ENCODE measurements at regions not wholly inside any gene's neighbourhood (a gene's known extent, or its start where the extent isn't known, plus 50 kb on each side); places are given as distances from the start of the nearest gene placed in this dataset.

DNA sequence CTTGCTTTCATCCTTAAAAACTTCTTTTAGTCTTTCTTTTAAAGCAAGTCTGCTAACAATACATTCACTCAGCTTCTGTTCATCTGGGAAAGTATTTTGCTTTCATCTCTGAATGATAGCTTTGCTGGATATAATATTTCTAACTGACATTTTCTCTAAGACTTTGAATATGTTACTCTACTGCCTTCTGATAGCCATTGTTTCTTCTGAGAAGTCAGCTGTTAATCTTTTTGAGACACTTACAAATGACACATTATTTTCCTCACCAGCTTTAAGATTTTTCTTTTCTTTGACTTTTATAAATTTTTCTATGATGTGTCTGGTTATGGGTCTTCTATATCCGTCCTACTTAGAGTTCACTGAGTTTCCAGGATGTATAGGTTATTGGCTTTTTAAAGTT, 643.1 kb downstream of the KCNA4 start:
- CTCF ChIA-PET = no interaction called here
- intact Hi-C loops (cut with micrococcal nuclease) = no loop called here
- TF ChIP-seq, protein P1, sequence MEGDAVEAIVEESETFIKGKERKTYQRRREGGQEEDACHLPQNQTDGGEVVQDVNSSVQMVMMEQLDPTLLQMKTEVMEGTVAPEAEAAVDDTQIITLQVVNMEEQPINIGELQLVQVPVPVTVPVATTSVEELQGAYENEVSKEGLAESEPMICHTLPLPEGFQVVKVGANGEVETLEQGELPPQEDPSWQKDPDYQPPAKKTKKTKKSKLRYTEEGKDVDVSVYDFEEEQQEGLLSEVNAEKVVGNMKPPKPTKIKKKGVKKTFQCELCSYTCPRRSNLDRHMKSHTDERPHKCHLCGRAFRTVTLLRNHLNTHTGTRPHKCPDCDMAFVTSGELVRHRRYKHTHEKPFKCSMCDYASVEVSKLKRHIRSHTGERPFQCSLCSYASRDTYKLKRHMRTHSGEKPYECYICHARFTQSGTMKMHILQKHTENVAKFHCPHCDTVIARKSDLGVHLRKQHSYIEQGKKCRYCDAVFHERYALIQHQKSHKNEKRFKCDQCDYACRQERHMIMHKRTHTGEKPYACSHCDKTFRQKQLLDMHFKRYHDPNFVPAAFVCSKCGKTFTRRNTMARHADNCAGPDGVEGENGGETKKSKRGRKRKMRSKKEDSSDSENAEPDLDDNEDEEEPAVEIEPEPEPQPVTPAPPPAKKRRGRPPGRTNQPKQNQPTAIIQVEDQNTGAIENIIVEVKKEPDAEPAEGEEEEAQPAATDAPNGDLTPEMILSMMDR (conservative IDR thresholded peaks at IDR 0.05; ENCODE audit: low read depth, low read length) = no peak
- no peak for TF ChIP-seq EZH2 (IDR thresholded peaks at IDR 0.05; ENCODE audit: low read length, unreplicated experiment)
- TF ChIP-seq EZH2phosphoT487 (IDR thresholded peaks at IDR 0.05; ENCODE audit: borderline replicate concordance, low read length) = no peak
- no peak overlapping the region for H2AFZ ChIP-seq (ENCODE audit: low read length)
- H3K4me1 ChIP-seq (ENCODE audit: insufficient read depth, low read length) = no peaks in the 10 kb centered on the region
- no peaks in the 10 kb centered on the region for H3K79me2 ChIP-seq (ENCODE audit: low read length)
- no peaks in the 10 kb centered on the region for H3K27me3 ChIP-seq (ENCODE audit: low read length)
- H3K9me2 ChIP-seq (replicated peaks; ENCODE audit: low read length) = no peaks in the 10 kb centered on the region
- no peak overlapping the region for H3K4me2 ChIP-seq (ENCODE audit: low read length)
- no peak for DNase-seq
- POLR2A ChIA-PET (ENCODE audit: unreplicated experiment) = no interaction called here
- no peaks in the 10 kb centered on the region for H3K36me3 ChIP-seq (ENCODE audit: low read depth, low read length)
- no peak overlapping the region for H3K9ac ChIP-seq (ENCODE audit: low read length)
- H3K9me3 ChIP-seq (ENCODE audit: low read length) = peaks cover 6% of the 10 kb centered on the region; the same call in 1 of the 2 replicates
- BruUV-seq (replicated peaks) = no TSS peak
- ATAC-seq = no peak
- H3K4me3 ChIP-seq (ENCODE audit: low read length) = no peak overlapping the region
- H3F3A ChIP-seq (ENCODE audit: low read length, unreplicated experiment) = no peaks in the 10 kb centered on the region
- H3K27ac ChIP-seq (ENCODE audit: low read length) = no peak overlapping the region
- H4K20me1 ChIP-seq (ENCODE audit: low read length) = no peaks in the 10 kb centered on the region

DNA sequence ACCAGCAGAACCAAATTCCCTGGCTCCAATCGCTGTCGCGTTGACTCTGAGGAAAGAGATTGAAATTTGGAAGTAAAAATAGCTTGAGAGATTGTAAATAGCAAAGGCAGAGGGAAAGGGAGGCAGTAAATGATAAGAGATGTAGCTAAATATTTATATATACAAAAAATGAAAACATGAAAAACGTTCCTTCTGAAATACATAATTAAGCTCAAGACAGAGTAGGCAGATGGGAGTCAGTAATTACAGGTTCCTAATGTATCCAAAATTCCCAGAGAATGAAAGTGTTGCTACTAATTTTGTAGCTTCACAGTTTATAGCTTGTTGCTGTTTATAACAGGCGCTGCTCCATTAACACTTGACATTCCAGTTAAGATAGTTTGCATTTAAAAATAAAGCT, 648.7 kb downstream of the KCNA4 start:
- CTCF ChIA-PET = no interaction called here
- ATAC-seq = no peak
- Histone ChIP-seq H3K9ac (ENCODE audit: low read length) (no peak overlapping the region), H3K9me2 (replicated peaks; ENCODE audit: low read length) (no peaks in the 10 kb centered on the region), H3K79me2 (ENCODE audit: low read length) (no peaks in the 10 kb centered on the region), H4K20me1 (ENCODE audit: low read length) (no peaks in the 10 kb centered on the region), H3K27ac (ENCODE audit: low read length) (no peak overlapping the region), H3K36me3 (ENCODE audit: low read depth, low read length) (no peaks in the 10 kb centered on the region), H3K4me2 (ENCODE audit: low read length) (no peak overlapping the region), H3F3A (ENCODE audit: low read length, unreplicated experiment) (no peaks in the 10 kb centered on the region), H3K9me3 (ENCODE audit: low read length) (no peaks in the 10 kb centered on the region), H3K27me3 (ENCODE audit: low read length) (no peaks in the 10 kb centered on the region), H2AFZ (ENCODE audit: low read length) (no peak overlapping the region), H3K4me1 (ENCODE audit: insufficient read depth, low read length) (no peaks in the 10 kb centered on the region), H3K4me3 (ENCODE audit: low read length) (no peak overlapping the region)
- TF ChIP-seq, protein P1 (conservative IDR thresholded peaks at IDR 0.05; ENCODE audit: low read depth, low read length) = no peak
- no peak for TF ChIP-seq EZH2 (IDR thresholded peaks at IDR 0.05; ENCODE audit: low read length, unreplicated experiment)
- no peak for TF ChIP-seq EZH2phosphoT487 (IDR thresholded peaks at IDR 0.05; ENCODE audit: borderline replicate concordance, low read length)
- intact Hi-C loops (cut with micrococcal nuclease) = no loop called here
- DNase-seq = no peak
- POLR2A ChIA-PET (ENCODE audit: unreplicated experiment) = no interaction called here
- no TSS peak for BruUV-seq (replicated peaks)

DNA sequence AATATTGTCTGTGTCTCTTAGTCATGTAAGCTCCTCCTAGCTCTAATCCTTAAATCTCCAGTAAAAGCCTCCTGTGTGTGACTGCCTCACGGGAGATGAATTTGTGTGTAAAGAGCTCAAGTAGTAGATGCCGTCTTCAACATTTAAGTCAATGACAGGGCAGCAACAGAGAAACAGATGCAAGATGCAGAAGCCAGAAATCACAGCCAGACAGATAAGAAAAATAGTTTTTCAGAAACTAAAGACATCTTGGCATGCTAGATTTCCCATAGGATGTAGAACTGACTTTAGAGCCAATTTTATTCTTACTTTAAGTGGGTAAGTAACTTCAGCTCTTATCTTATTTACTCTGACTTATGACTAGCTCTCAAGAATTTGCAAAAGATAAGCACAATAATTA, 652.8 kb downstream of the KCNA4 start:
- H3K9me2 ChIP-seq (replicated peaks; ENCODE audit: low read length) = no peaks in the 10 kb centered on the region
- BruUV-seq (replicated peaks) = no TSS peak
- TF ChIP-seq, protein P1 (conservative IDR thresholded peaks at IDR 0.05; ENCODE audit: low read depth, low read length) = no peak
- no peak for TF ChIP-seq EZH2phosphoT487 (IDR thresholded peaks at IDR 0.05; ENCODE audit: borderline replicate concordance, low read length)
- TF ChIP-seq EZH2 (IDR thresholded peaks at IDR 0.05; ENCODE audit: low read length, unreplicated experiment) = no peak
- H3K9me3 ChIP-seq (ENCODE audit: low read length) = no peaks in the 10 kb centered on the region
- no peaks in the 10 kb centered on the region for H3F3A ChIP-seq (ENCODE audit: low read length, unreplicated experiment)
- ChIA-PET POLR2A (ENCODE audit: unreplicated experiment) (no interaction called here), CTCF (no interaction called here)
- no peak for DNase-seq
- H2AFZ ChIP-seq (ENCODE audit: low read length) = no peak overlapping the region
- H3K79me2 ChIP-seq (ENCODE audit: low read length) = no peaks in the 10 kb centered on the region
- H3K36me3 ChIP-seq (ENCODE audit: low read depth, low read length) = no peaks in the 10 kb centered on the region
- H3K4me3 ChIP-seq (ENCODE audit: low read length) = no peak overlapping the region
- no peak overlapping the region for H3K27ac ChIP-seq (ENCODE audit: low read length)
- no peaks in the 10 kb centered on the region for H3K27me3 ChIP-seq (ENCODE audit: low read length)
- ATAC-seq = no peak
- H4K20me1 ChIP-seq (ENCODE audit: low read length) = no peaks in the 10 kb centered on the region
- no peak overlapping the region for H3K4me2 ChIP-seq (ENCODE audit: low read length)
- H3K4me1 ChIP-seq (ENCODE audit: insufficient read depth, low read length) = no peaks in the 10 kb centered on the region
- no peak overlapping the region for H3K9ac ChIP-seq (ENCODE audit: low read length)
- intact Hi-C loops (cut with micrococcal nuclease) = no loop called here
